NCI-H2107 treated with DMSO at 0.1 percent for 48 hours (cell line): ENCODE measurements at regions not wholly inside any gene's neighbourhood (a gene's known extent, or its start where the extent isn't known, plus 50 kb on each side); places are given as distances from the start of the nearest gene placed in this dataset.
"Not testable (repeated sequence)": the region's sequence is repeated elsewhere in the genome, so short reads cannot be mapped to it uniquely, and the experiment has no call there.

ENCODE experiments used
- DNase-seq: peaks from one replicate; lab custom pipeline; 2025; ENCODE audit not compliant: unreplicated experiment; lab: John Stamatoyannopoulos, UW

DNA sequence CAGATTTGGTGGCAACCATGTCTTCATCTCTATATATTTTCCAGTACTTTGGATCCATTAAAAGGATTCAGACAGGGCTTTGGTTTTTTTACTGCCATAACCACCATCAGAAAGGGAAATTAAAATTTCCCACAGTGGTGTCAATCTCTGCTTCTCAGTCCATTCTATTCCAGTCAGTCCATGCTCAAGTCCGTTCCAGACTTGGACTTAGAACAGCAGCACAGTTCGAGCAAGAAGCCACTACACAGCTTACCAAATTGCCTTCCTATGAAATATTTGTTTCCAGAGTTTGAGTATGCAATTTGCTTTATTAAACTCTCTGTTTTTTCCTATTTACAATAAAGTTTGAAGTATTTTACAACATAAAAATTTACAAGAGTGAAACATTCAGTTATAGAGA is 306.5 kb upstream of the GULP1 start:
- DNase-seq, result no peak

DNA sequence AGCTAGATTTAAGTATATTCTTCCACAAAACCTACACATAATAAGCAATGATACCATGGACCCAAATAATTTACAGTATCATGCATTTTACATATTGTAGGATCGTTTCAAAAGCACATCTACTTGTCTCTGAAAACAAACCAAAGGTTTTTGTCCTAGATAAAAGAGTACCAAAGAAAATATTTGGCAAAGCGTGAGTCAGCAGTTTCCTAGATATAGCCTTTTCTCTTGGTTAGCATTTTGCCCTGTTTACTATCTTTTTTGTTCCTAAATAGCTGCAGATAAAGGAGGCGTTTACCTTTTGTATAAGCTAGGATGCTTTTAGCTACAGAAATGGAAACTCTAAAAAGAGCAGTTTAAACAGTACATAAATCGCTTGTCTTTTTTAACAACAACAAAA is 305.8 kb upstream of the GULP1 start:
- DNase-seq, result no peak

DNA sequence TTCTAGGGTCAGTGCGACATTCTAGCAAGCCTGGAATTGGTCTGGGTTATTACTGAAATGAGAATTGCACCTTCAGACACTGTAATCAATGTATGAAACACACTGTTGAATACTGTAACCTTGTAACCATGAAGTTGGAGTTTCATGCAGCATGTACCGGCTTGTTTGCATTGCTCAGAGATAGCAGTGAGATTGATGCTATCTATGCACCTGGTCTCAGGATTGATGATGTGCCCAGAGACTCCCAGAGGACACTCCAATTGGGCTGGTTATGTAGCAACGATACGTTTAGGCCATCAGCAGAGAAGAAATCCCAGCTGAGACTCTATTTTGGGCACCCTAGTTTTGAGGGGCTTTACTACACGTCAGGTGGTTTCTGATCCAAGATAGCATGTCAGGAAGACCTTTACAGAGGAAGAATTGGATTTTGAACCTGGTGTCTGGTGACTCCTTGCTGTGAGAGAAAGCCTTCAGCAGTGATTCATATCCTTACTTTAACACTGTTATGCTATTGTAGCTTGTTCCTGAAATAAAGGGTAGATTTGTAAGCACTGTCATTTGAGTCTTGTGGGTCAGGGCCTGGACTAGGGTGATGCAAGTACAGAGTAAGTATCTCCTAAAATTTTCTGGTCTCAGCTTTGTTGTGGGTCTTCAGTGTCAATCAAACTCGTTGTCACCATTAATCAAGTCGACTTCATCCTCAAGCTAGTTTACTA is 305.1 kb upstream of the GULP1 start:
- no peak for DNase-seq

GRCh38 chr2:187988348-187988747 is 303.3 kb upstream of the GULP1 start:
- DNase-seq, result no peak

DNA sequence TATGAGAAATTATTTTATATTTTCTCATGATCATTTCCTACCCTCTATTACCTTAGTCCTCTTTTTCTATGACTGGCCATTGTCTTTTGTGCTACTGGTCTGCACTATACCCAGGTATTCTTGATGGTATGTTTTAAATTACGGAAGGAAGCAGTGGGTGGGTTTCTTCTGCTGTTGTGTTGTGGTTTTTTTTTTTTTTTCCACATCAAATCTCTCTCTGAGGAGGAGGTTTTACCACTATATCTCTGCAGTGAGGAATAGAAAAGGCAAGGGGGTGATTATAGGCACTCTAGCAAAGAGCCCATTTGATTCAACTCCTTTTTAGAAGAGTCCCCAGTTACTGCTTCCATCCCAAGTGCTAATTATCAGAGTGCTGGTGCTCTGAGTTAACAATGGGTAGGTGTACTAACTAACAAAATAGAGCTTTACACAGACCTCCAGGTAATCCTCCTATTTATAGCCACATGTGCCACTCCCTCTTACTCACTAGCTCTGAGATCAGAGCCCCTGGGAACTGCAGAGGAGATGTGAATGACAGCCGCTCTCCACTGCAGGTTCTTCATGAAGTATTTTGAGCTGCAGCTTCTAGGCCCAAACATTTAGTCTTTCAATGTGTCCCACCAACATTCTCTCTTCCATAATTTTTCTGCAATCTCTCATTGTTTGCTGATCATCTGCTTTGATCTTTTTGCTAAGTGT is 301.6 kb upstream of the GULP1 start:
- no peak for DNase-seq

DNA sequence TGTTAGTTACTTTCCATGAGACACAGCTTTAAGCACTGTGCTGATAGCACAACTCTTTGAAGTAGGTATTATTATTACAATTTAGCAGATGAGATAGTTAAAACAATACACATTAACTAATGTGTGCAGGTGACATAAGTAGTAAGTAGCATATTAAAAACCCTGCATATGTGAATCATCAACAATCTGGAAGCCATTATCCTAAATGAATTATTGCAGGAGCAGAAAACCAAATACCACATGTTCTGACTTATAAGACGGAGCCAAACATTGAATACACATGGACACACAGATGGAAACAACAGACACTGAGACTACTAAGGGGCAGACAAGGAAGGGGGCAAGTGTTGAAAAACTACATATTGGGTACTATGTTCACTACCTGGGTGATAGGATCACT is 300.3 kb upstream of the GULP1 start:
- DNase-seq, result no peak

- no peak for DNase-seq
Observed at GRCh38 chr2:187994464-187995331, 297.0 kb upstream of the GULP1 start.

- no peak for DNase-seq
Observed at GRCh38 chr2:187995556-187995955, 296.1 kb upstream of the GULP1 start.

DNA sequence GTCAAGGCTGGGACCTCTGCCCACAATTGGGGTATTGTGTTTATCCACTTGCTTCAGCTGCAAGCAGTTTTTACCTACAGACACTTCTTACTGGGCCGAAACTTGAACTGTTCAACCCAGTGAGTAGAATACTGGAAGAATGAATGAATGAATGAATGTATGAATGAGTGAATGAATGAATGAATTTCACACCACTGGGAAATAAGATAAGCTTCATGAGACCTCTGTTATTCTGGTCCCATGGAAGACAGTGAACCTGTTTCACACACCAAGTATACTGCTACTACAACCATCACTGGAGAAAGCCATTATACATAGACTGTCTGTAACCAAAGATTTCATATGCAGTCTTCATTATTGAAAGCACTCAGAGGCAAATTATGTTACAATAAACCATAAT is 295.0 kb upstream of the GULP1 start:
- no peak for DNase-seq

GRCh38 chr2:188000189-188000588 is 291.5 kb upstream of the GULP1 start:
- DNase-seq, result no peak

- no peak for DNase-seq
Observed at GRCh38 chr2:188003800-188004199, 287.9 kb upstream of the GULP1 start.

GRCh38 chr2:188013767-188014166 is 277.9 kb upstream of the GULP1 start:
- no peak for DNase-seq

GRCh38 chr2:188016917-188017316 is 274.8 kb upstream of the GULP1 start:
- no peak for DNase-seq

GRCh38 chr2:188022389-188022788 is 269.3 kb upstream of the GULP1 start:
- no peak for DNase-seq

GRCh38 chr2:188023035-188023434 is 268.6 kb upstream of the GULP1 start:
- no peak for DNase-seq

DNA sequence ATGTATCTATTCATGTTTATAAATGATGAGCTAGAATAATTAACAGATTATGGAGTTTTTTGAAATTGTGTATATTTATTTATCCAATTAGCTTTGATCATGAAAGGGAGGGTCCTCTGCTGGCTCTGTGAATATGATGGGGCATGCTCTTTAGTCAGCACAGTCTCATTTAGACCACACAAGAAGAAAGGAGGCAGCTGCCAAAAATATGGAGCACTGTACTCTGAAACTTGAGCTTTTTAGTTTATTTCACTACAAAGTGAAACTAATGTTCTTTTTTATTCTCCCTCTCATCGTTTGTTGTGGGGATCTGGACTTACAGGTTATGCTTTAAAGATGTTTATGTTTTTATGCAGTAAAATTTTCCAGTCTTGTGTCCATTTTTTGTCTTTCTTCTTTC is 266.9 kb upstream of the GULP1 start:
- DNase-seq, result no peak

- no peak for DNase-seq
Observed at GRCh38 chr2:188028739-188029138, 262.9 kb upstream of the GULP1 start.

- no peak for DNase-seq
Observed at GRCh38 chr2:188032306-188032705, 259.4 kb upstream of the GULP1 start.

GRCh38 chr2:188032786-188033185 is 258.9 kb upstream of the GULP1 start:
- DNase-seq, result no peak

DNA sequence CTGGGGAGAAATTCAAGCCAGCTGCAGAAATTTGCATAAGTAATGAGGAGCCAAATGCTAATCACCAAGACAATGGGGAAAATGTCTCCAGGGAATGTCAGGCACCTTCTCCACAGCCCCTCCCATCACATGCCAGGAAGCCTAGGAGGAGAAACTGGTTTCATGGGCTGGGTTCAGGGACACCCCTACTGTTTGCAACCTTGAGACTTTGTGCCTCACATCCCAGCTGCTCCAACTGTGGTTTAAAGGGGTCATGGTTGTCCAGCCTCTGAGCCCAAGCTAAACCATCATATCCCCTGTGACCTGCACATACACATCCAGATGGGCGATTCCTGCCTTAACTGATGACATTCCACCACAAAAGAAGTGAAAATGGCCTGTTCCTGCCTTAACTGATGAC is 258.4 kb upstream of the GULP1 start:
- not testable (repeated sequence) for DNase-seq

GRCh38 chr2:188034102-188034501 is 257.6 kb upstream of the GULP1 start:
- DNase-seq, result not testable (repeated sequence)

GRCh38 chr2:188035377-188035776 is 256.3 kb upstream of the GULP1 start:
- DNase-seq, result not testable (repeated sequence)
